A549 (cell line): ENCODE measurements at regions not wholly inside any gene's neighbourhood (a gene's known extent, or its start where the extent isn't known, plus 50 kb on each side); places are given as distances from the start of the nearest gene placed in this dataset.
"Not testable (repeated sequence)": the region's sequence is repeated elsewhere in the genome, so short reads cannot be mapped to it uniquely, and the experiment has no call there.

Experiments
- CTCF ChIP-seq: fragments of >200 bp; sonication (Bioruptor Twin); formaldehyde crosslinking; IDR thresholded peaks from 3 replicates; pipeline ENCODE4 v1.5.1; 2016
- EP300 ChIP-seq, 2 experiments: fragments of >200 bp; sonication (Bioruptor Twin); formaldehyde crosslinking; IDR thresholded peaks; 2 replicates in 1 of 2; 3 replicates in 1 of 2; pipeline ENCODE4 v1.6.1; 2016 to 2017
- HEYL ChIP-seq: fragments of 250-450 bp; sonication (Bioruptor Pico); IDR thresholded peaks from 2 replicates; pipeline ENCODE4 v1.8.0; 2021; ENCODE audit warnings: mild to moderate bottlenecking, moderate library complexity
- PBX3 ChIP-seq: IDR thresholded peaks from 2 replicates; pipeline ENCODE4 v1.6.1; 2012
- POLR2A ChIP-seq: IDR thresholded peaks from 2 replicates; pipeline ENCODE4 v1.6.1; 2012; ENCODE audit warnings: mild to moderate bottlenecking, low read length

DNA sequence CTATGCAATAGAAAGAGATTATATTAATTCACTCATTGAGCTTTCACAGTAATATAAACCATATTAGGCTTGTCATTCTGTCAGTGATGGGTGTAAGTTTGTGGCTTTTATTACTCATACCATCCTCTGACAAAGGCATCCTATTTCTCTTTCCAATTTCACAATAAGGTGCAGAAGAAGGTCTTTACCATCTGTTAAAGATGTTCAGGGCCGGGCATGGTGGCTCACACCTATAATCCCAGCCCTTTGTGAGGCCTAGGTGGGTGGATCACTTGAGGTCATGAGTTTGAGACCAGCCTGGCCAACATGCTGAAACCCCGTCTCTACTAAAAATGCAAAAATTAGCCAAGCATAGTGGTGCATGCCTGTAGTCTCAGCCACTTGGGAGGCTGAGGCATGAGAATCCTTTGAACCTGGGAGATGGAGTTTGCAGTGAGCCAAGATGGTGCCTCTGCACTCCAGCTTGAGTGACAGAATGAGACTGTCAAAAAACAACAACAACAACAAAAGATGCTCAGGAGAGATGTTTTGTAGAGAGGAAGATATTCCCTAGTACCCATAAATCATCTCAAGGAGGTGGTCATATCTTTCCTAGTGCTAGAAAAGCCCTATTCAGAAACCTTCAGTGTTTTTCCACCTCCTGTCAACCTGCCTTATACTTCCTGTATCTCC is 56.0 kb downstream of the PPIAL4G start:
- not testable (repeated sequence) for TF ChIP-seq POLR2A; CTCF; PBX3; HEYL; EP300 (IDR thresholded peaks at IDR 0.05)
